HEK293 (cell line): ENCODE measurements at regions not wholly inside any gene's neighbourhood (a gene's known extent, or its start where the extent isn't known, plus 50 kb on each side); places are given as distances from the start of the nearest gene placed in this dataset.

ENCODE experiments used
- CTCF ChIA-PET: fragments of 350-600 bp; formaldehyde crosslinking; extraction: SDS; loops from one replicate; lab custom pipeline; 2021; ENCODE audit warnings: antibody characterized with exemption; lab: Yijun Ruan, JAX
- POLR2A ChIA-PET: fragments of 300-600 bp; formaldehyde crosslinking; extraction: SDS; loops from one replicate; lab custom pipeline; 2020; ENCODE audit warnings: antibody characterized with exemption, inconsistent platforms; lab: Yijun Ruan, JAX
- H3K27ac ChIP-seq: fragments of 200-500 bp; sonication (Bioruptor generic); 2 replicates; pipeline ENCODE4 v1.5.1; 2014; ENCODE audit warnings: low read depth, low read length, control low read depth, inconsistent platforms; ENCODE audit errors: extremely low read depth
- H3K36me3 ChIP-seq, 2 experiments: fragments of 200-500 bp in 1 of 2; sonication (Bioruptor generic) in 1 of 2; 1 replicate in 1 of 2; 2 replicates in 1 of 2; pipeline ENCODE4 v1.5.1; 2014 to 2017; ENCODE audit warnings: inconsistent platforms in 2 of 2, low read length in 2 of 2; ENCODE audit not compliant: control insufficient read depth in 2 of 2, insufficient read depth in 1 of 2
- H3K4me1 ChIP-seq: fragments of 200-500 bp; sonication (Bioruptor generic); 2 replicates; pipeline ENCODE4 v1.5.1; 2014; ENCODE audit warnings: mild to moderate bottlenecking, low read length, inconsistent platforms; ENCODE audit not compliant: control insufficient read depth, insufficient read depth
- H3K4me3 ChIP-seq: 2 replicates; pipeline ENCODE4 v1.5.1; 2011; ENCODE audit warnings: low read depth, mild to moderate bottlenecking, control low read depth, low read length, moderate library complexity
- H3K9me3 ChIP-seq: fragments of 200-500 bp; sonication (Bioruptor generic); 2 replicates; pipeline ENCODE4 v1.5.1; 2014; ENCODE audit warnings: low read depth, low read length, inconsistent platforms; ENCODE audit not compliant: control insufficient read depth, insufficient read depth
- ATF2 ChIP-seq: fragments of 450-650 bp; formaldehyde crosslinking; IDR thresholded peaks from 2 replicates; pipeline ENCODE4 v1.5.1; 2016; ENCODE audit warnings: missing biosample characterization, missing genetic modification characterization, low read depth
- GLI4 ChIP-seq: fragments of 450-650 bp; formaldehyde crosslinking; IDR thresholded peaks from 2 replicates; pipeline ENCODE4 v1.5.1; 2016; ENCODE audit warnings: missing biosample characterization, missing genetic modification characterization
- RBAK ChIP-seq: fragments of 450-650 bp; formaldehyde crosslinking; IDR thresholded peaks from 2 replicates; pipeline ENCODE4 v1.5.1; 2016; ENCODE audit warnings: missing biosample characterization, missing genetic modification characterization
- TRIM28 ChIP-seq: IDR thresholded peaks from 2 replicates; pipeline ENCODE4 v1.6.1; 2011; ENCODE audit warnings: low read length, control low read depth, borderline replicate concordance
- WT1 ChIP-seq: fragments of 450-650 bp; formaldehyde crosslinking; IDR thresholded peaks from 2 replicates; pipeline ENCODE4 v1.5.1; 2016; ENCODE audit warnings: missing biosample characterization, missing genetic modification characterization
- ZBTB11 ChIP-seq: fragments of 450-650 bp; formaldehyde crosslinking; conservative IDR thresholded peaks from 2 replicates; pipeline ENCODE4 v1.5.1; 2016; ENCODE audit warnings: low read depth, missing biosample characterization, missing genetic modification characterization
- ZBTB21 ChIP-seq: fragments of 450-650 bp; formaldehyde crosslinking; IDR thresholded peaks from 2 replicates; pipeline ENCODE4 v1.5.1; 2017; ENCODE audit warnings: missing biosample characterization, missing genetic modification characterization
- ZNF10 ChIP-seq: fragments of 450-650 bp; formaldehyde crosslinking; IDR thresholded peaks from 2 replicates; pipeline ENCODE4 v1.5.1; 2017; ENCODE audit warnings: missing biosample characterization, missing genetic modification characterization
- ZNF184 ChIP-seq: fragments of 450-650 bp; IDR thresholded peaks from 2 replicates; pipeline ENCODE4 v1.5.1; 2018; ENCODE audit warnings: missing biosample characterization, mild to moderate bottlenecking, missing genetic modification characterization
- ZNF221 ChIP-seq: fragments of 450-650 bp; formaldehyde crosslinking; IDR thresholded peaks from 2 replicates; pipeline ENCODE4 v1.5.1; 2017; ENCODE audit warnings: missing biosample characterization, missing genetic modification characterization, borderline replicate concordance
- ZNF239 ChIP-seq: fragments of 450-650 bp; formaldehyde crosslinking; IDR thresholded peaks from 2 replicates; pipeline ENCODE4 v1.5.1; 2016; ENCODE audit warnings: missing biosample characterization, missing genetic modification characterization
- ZNF280D ChIP-seq: fragments of 450-650 bp; formaldehyde crosslinking; IDR thresholded peaks from 2 replicates; pipeline ENCODE4 v1.5.1; 2016; ENCODE audit warnings: missing biosample characterization, missing genetic modification characterization
- ZNF302 ChIP-seq: fragments of 450-650 bp; formaldehyde crosslinking; IDR thresholded peaks from 2 replicates; pipeline ENCODE4 v1.5.1; 2016; ENCODE audit warnings: missing biosample characterization, missing genetic modification characterization, low read depth
- ZNF426 ChIP-seq: fragments of 450-650 bp; formaldehyde crosslinking; IDR thresholded peaks from 2 replicates; pipeline ENCODE4 v1.5.1; 2017; ENCODE audit warnings: missing biosample characterization, missing genetic modification characterization, mild to moderate bottlenecking, inconsistent platforms, moderate library complexity
- ZNF48 ChIP-seq: fragments of 450-650 bp; formaldehyde crosslinking; IDR thresholded peaks from 2 replicates; pipeline ENCODE4 v1.5.1; 2016; ENCODE audit warnings: missing biosample characterization, missing genetic modification characterization
- ZNF488 ChIP-seq: fragments of 450-650 bp; formaldehyde crosslinking; IDR thresholded peaks from 2 replicates; pipeline ENCODE4 v1.5.1; 2016; ENCODE audit warnings: missing biosample characterization, missing genetic modification characterization
- ZNF514 ChIP-seq: fragments of 450-650 bp; formaldehyde crosslinking; IDR thresholded peaks from 2 replicates; pipeline ENCODE4 v1.5.1; 2016; ENCODE audit warnings: missing biosample characterization, missing genetic modification characterization
- ZNF623 ChIP-seq: fragments of 450-650 bp; formaldehyde crosslinking; IDR thresholded peaks from 2 replicates; pipeline ENCODE4 v1.5.1; 2016; ENCODE audit warnings: missing biosample characterization, missing genetic modification characterization
- ZNF701 ChIP-seq: fragments of 450-650 bp; formaldehyde crosslinking; IDR thresholded peaks from 2 replicates; pipeline ENCODE4 v1.5.1; 2016; ENCODE audit warnings: missing biosample characterization, missing genetic modification characterization
- ZNF843 ChIP-seq: fragments of 450-650 bp; formaldehyde crosslinking; IDR thresholded peaks from 2 replicates; pipeline ENCODE4 v1.5.1; 2016; ENCODE audit warnings: missing biosample characterization, missing genetic modification characterization
- ZSCAN23 ChIP-seq: fragments of 450-650 bp; formaldehyde crosslinking; IDR thresholded peaks from 2 replicates; pipeline ENCODE4 v1.5.1; 2016; ENCODE audit warnings: missing biosample characterization, missing genetic modification characterization

- ChIA-PET CTCF (no interaction called here), POLR2A (no interaction called here)
- Histone ChIP-seq H3K9me3 (no peaks in the 10 kb centered on the region), H3K27ac (no peak overlapping the region), H3K4me1 (no peaks in the 10 kb centered on the region), H3K36me3 (no peaks in the 10 kb centered on the region), H3K4me3 (no peak overlapping the region)
- TF ChIP-seq ATF2 (tag by site-specific recombination) (no peak), ZNF239 (tag by site-specific recombination) (no peak), RBAK (tag by site-specific recombination) (no peak), ZNF302 (no peak), ZSCAN23 (no peak), WT1 (tag by site-specific recombination) (no peak), ZNF184 (tag by site-specific recombination) (no peak), GLI4 (tag by site-specific recombination) (no peak), ZNF488 (tag by site-specific recombination) (no peak), ZNF426 (tag by site-specific recombination) (no peak)
Measured at GRCh38 chr5:166111021-166111420, 2180.4 kb upstream of the WWC1 start.

- no peak overlapping the region for H3K4me3 ChIP-seq
- H3K36me3 ChIP-seq, result no peaks in the 10 kb centered on the region
- H3K9me3 ChIP-seq, result no peaks in the 10 kb centered on the region
- no peaks in the 10 kb centered on the region for H3K4me1 ChIP-seq
- CTCF ChIA-PET, result no interaction called here
- POLR2A ChIA-PET, result no interaction called here
- H3K27ac ChIP-seq, result no peak overlapping the region
- TF ChIP-seq ATF2 (tag by site-specific recombination) (peak; percentile 34; the same call in 1 of the 2 replicates), ZBTB21 (tag by site-specific recombination) (peak; percentile 40; the same call in 1 of the 2 replicates), ZNF48 (tag by site-specific recombination) (no peak)
Measured at GRCh38 chr5:166117072-166118066, 2174.1 kb upstream of the WWC1 start.

- H3K27ac ChIP-seq, result no peak overlapping the region
- no peaks in the 10 kb centered on the region for H3K9me3 ChIP-seq
- no peaks in the 10 kb centered on the region for H3K4me1 ChIP-seq
- CTCF ChIA-PET, result no interaction called here
- H3K4me3 ChIP-seq, result no peak overlapping the region
- no peaks in the 10 kb centered on the region for H3K36me3 ChIP-seq
- POLR2A ChIA-PET, result no interaction called here
- no peak for TF ChIP-seq ZNF623
- no peak for TF ChIP-seq ZNF514 (tag by site-specific recombination)
- TF ChIP-seq WT1 (tag by site-specific recombination), result no peak
- no peak for TF ChIP-seq ZNF280D (tag by site-specific recombination)
- no peak for TF ChIP-seq TRIM28
- no peak for TF ChIP-seq ZNF843 (tag by site-specific recombination)
- TF ChIP-seq ZNF221, result no peak
- no peak for TF ChIP-seq ZNF701 (tag by site-specific recombination)
- no peak for TF ChIP-seq ZNF10
- TF ChIP-seq ZBTB11 (tag by site-specific recombination), result no peak
Measured at GRCh38 chr5:166119506-166119905, 2171.9 kb upstream of the WWC1 start.
